NCI-H82 treated with DMSO at 0.1 percent for 48 hours (cell line): ENCODE measurements at regions not wholly inside any gene's neighbourhood (a gene's known extent, or its start where the extent isn't known, plus 50 kb on each side); places are given as distances from the start of the nearest gene placed in this dataset.
"Not testable (repeated sequence)": the region's sequence is repeated elsewhere in the genome, so short reads cannot be mapped to it uniquely, and the experiment has no call there.

ENCODE experiments used
- DNase-seq: peaks from one replicate; lab custom pipeline; 2025; ENCODE audit not compliant: unreplicated experiment; lab: John Stamatoyannopoulos, UW

GRCh38 chr2:234701841-234702240, 205.0 kb upstream of the ARL4C start:
- DNase-seq = no peak

GRCh38 chr2:234701421-234701820, 204.5 kb upstream of the ARL4C start:
- no peak for DNase-seq

GRCh38 chr2:234699456-234699855, 202.6 kb upstream of the ARL4C start:
- DNase-seq = no peak

DNA sequence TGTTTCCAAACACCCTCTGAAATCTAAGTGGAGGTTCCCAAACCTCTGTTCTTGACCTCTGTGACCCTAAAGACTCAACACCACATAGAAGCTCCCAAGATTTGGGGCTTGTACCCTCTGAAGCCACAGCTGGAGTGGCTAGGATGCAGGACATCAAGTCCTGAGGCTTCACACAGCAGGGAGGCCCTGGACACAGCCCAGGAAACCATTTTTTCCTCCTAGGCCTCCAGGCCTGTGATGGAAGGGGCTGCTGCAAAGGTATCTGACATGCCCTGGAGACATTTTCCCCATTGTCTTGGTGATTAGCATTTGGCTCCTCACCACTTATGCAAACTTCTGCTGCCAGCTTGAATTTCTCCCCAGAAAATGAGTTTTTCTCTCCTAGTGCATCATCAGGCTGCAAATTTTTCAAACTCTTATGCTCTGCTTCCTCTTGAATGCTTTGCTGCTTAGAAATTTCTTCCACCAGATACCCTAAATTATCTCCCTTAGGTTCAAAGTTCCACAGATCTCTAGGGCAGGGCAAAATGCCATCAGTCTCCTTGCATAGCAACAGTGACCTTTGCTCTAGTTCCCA, 200.5 kb upstream of the ARL4C start:
- DNase-seq = not testable (repeated sequence)

DNA sequence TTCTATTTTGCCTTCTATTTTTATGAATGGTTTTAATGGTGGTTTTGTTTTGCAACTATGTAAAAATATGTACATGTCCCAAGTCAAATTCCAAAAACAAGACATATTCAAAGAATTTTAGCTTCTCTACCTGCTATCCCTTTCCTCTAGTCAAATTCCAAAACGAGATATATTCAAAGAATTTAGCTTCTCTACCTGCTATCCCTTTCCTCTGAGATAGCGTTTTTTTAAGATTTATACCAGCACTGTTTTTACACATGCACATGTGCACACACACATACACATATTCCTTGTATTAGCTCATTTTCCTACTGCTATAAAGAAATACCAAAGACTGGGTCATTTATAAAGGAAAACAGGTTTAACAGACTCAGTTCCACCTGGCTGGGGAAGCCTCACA, 199.1 kb upstream of the ARL4C start:
- no peak for DNase-seq

GRCh38 chr2:234694244-234695013, 197.5 kb upstream of the ARL4C start:
- no peak for DNase-seq

GRCh38 chr2:234693681-234694190, 196.9 kb upstream of the ARL4C start:
- not testable (repeated sequence) for DNase-seq

DNA sequence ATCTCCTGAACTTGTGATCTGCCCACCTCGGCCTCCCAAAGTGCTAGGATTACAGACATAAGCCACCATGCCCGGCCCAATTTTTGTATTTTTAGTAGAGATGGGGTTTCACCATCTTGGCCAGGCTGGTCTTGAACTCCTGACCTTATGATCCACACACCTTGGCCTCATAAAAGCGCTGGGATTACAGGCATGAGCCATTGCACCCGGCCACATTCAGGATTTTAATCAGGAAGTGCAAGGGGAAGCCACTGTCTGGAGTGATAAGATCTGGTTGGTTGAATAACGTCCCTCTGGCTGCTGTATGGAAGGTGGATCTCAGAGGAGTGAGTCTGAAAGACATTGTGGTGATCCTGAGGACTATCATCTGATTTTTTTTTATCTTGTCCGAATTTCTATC, 196.3 kb upstream of the ARL4C start:
- DNase-seq = not testable (repeated sequence)

DNA sequence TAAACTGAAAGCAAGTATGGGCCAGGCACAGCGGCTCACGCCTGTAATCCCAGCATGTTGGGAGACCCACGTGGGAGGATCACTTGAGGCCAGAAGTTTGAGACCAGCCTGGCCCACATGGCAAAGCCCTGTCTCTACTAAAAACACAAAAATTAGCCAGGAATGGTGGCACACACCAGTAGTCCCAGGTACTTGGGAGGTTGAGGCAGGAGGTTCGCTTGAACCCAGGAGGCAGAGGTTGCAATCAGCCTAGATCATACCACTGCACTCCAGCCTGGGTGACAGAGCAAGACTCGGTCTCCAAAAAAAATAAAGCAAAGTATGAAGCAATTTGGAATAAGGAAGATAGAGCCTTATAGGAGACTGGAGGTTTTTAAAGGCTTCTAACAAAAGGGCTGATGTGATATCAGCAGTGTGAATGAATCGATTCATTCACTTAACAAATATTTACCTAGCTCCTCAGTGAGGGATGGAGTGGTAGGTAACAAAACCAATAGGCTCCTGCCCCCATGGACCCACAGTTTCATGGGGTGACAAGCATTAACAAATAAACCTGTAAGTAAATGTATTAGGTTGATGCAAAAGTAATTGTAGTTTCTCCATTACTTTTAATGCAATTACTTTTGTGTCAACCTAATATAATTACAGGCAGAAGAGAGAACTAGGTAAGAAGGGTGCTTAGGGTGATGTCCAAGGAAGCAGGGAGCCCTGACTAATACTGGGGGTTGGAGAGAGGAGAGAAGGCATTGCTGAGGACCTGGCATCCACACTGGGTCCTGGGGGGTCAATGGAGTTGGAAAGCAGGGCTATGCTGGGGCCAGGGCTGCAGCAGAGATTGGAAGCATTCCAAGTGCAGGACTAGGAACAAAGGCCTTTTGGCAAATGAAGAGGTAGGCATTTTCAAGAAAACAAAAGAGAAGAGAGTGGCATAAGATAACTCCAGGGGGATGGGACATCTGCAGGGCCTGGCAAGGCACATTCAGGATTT, 195.4 kb upstream of the ARL4C start:
- DNase-seq = no peak

DNA sequence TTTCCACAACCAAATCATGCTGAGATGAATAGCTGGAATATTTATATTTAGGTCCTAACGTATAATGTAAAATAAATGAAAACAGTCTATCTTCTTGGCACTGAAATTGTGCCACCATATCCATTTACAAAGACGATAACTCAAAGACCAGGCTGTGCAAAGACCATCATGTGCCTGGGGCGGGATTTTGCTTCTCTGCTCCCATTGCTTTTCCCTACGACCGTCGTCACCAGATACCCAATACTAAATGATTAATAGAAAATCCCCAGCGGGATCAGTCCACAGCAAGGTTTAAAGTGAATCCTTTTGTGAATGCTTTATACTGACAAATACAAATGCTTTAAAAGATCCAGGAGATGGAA, 194.3 kb upstream of the ARL4C start:
- peak; percentile 26 for DNase-seq

- peak; percentile 50 for DNase-seq
Measured at GRCh38 chr2:234690569-234691213, 193.8 kb upstream of the ARL4C start.

DNA sequence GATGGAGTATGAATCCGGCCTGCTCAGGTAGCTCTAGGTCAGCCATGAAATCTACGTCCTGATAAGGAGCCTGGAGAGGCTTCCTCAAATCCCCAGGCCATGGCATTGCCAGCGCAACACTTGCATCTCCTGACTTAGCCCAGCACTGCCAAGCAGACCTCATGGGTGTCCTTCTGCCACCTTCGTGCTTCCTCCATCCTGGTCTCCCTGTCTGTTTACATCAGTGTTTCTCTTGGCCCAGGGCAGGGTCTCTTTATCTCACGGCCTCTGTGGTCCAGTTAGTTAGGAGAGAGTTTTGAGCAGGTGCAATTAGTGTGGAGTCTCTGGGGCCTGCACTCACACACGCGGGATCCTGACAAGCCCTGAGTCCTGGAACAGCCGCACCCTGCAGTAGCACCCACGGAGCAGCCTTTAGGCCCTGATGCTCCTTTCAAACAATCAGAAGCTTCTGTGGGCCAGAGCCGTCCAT, 193.1 kb upstream of the ARL4C start:
- DNase-seq = no peak

- no peak for DNase-seq
Measured at GRCh38 chr2:234687718-234688475, 191.0 kb upstream of the ARL4C start.

- no peak for DNase-seq
Measured at GRCh38 chr2:234686088-234686890, 189.4 kb upstream of the ARL4C start.

DNA sequence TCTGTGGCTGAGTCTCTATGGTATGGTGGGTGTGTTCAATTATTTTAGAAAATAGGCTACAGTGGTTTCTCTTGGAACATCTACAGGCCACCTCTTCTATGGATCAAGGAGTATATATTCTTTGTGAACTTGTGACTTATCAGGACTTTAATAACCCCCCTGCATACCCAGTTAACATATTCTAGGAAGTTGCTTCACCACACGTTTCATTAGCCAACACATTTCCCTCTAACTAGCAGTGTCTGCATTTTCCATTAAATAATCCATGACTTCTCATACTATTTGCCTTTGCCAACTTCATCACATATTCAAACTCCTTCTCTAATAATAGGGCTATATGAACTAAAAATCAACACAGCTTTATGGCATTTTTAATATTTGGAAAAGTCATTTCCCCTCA, 187.6 kb upstream of the ARL4C start:
- DNase-seq = no peak

- DNase-seq = no peak
Measured at GRCh38 chr2:234683950-234684349, 187.1 kb upstream of the ARL4C start.

DNA sequence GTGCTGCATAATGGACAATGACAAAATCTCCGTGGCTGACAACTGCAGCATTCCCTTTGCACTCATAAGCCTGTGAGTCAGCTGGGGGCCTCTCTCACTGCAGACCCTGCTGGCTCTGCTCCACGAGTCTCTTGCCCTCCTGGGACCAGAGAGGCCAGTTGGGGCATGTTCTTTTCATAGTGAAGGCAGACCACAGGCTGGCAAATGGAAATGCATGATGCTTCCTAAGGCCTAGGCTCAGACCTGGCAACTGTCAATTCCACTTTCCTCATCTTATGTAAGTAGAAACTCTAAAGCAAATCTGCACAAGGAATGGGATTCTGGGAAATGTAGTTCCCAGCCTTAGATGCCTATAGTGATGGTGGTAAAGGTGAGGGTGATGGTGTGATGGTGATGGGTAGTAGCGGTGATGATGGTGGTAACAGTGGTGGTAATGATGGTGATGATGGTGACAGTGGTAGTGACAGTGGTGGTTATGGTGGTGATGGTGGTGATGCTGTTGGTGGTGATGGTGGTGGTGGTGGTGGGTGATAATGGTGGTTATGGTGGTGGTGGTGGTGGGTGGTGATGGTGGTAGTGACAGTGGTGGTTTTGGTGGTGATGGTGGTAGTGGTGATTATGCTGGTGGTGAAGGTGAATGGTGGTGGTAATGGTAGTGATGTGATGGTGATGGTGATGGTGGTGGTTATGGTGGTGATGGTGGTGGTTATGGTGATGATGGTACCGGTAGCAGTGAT, 185.8 kb upstream of the ARL4C start:
- DNase-seq = no peak
